Suppressor macrophage treated with lipopolysaccharide for 4 hours (primary cell): ENCODE measurements at regions not wholly inside any gene's neighbourhood (a gene's known extent, or its start where the extent isn't known, plus 50 kb on each side); places are given as distances from the start of the nearest gene placed in this dataset.

ENCODE experiments used
- DNase-seq: peaks from one replicate; pipeline ENCODE4 v3.0.0-alpha.2; 2020

DNA sequence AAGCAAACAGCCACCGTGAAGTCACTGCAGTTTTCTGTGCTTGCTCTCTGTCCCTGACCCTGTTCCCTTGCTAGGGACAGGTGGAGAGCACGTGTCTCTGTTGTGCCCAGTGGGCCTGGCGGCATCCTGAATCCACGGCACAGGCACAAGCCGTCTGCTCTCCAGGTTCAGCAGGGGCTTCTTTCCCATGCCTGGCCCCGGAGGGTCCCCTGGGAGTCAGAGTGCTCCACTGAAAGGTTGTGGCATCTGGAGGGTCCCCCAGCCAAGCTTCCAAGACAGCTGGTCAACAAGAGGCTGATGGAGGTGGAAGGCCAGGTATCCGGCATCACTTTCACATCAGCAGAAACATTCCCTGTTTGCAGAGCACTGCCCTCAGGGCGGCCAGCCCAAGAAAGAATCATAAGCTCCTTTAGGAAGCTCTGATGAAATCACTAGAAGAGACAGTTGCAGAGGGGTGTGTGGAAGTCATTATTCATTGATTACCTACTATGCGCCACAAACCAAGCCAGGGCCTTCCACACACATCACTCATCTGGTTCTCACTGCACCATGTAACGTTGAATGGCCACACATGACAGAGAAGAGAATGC lies 346.4 kb upstream of the B3GAT1 start:
- DNase-seq, result no peak

DNA sequence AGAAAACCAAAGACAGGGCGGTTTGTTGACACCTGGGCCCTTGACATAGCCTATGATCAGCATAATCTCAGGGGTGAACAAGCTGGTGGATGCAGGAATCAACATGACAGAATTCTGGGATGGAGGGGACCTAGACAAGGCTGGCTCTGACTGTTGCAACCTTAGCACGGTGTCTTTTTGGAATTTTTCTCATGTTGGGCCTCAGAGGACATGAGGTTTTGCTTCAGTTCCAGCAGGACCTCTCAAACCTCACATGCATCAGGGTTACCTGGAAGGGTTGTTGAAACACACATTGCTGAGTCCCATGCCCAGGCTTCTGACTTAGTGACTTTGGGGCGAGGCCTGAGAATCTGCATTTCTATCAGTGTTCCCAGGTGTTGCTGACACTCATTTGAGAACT lies 345.6 kb upstream of the B3GAT1 start:
- DNase-seq, result no peak

DNA sequence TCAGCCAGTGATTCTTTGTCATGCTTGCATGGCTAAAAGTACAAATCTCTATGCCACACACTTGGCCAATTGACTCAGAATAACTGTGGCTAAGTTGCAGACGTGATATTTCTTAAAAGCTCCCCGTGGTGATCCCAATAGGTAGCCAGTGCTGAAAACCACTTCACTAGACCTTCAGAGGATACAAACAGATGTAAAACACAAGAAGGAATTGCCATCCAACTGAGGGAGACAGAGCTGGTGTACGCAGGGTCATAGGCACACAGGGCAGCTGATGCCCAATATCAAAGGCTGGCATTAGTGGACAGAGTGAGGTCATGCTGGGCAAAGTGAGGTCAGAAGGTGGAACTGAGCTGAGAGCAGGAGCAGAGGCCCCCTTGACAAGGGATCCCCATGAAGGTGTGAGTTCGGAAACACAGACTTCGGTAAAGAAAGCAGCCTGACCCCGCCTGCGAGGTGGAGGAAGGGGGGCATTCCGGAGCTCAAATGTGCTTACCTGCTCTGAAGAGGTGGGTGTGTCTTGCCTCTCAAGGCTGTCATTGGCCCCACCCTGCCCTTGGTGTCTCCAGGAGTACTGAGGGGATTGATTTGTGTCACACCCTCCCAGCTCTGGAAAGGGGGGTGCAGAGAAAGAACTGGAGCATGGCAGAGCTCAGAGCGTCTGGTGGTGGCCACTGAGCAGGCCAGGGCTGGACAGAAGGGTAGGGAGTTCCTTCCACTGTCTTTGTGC lies 344.9 kb upstream of the B3GAT1 start:
- no peak for DNase-seq

DNA sequence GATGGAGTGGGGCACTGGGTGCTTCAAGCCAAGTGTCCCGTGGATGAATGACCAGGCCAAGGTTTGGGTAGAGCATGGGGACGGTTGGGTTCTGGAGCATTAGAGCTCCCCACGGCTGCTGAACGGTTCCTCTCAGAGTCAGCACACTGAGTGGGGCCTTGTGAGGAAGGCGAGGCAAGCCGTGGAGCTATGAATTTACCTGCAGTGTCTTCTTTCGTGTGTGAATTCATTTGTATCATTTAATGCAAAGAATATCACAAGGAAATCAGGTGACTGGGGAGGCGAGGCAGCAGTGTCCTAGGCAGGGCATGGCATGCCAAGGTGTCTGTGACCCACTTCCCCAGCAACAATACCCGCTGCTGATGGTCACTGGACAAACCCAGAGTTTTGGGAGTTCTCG lies 343.5 kb upstream of the B3GAT1 start:
- DNase-seq, result no peak

DNA sequence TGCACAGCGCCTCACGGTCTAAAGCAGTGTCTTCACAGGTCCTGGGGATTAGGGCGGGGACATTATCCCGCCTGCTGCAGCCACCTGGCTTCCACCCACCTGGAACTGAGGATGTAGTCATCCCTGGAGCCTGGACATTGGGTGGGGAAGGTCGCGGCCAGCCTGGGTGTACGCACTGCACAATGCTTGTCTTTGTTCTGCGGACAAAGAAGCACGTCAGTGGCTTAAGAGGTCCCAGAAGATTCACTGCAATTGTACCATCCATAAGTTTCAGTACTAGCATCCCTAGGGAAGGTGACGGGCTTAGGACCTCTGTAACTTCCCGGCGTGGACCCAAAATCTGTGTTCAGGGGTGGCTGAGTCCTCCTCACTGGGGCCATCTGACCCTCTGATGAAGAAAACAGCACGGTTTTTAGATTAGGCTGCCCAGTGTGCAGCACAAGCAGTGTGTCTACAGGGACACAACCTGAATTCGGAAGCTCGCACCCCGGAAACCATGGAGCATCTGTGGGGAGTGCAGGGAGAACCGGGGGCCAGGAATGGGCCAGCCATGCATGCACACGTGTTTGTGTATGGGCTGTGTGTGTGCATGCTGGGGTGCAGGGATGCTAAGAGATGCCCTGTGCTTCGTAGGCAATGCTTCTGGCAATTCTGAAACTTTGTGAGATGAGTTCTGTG lies 342.6 kb upstream of the B3GAT1 start:
- no peak for DNase-seq

DNA sequence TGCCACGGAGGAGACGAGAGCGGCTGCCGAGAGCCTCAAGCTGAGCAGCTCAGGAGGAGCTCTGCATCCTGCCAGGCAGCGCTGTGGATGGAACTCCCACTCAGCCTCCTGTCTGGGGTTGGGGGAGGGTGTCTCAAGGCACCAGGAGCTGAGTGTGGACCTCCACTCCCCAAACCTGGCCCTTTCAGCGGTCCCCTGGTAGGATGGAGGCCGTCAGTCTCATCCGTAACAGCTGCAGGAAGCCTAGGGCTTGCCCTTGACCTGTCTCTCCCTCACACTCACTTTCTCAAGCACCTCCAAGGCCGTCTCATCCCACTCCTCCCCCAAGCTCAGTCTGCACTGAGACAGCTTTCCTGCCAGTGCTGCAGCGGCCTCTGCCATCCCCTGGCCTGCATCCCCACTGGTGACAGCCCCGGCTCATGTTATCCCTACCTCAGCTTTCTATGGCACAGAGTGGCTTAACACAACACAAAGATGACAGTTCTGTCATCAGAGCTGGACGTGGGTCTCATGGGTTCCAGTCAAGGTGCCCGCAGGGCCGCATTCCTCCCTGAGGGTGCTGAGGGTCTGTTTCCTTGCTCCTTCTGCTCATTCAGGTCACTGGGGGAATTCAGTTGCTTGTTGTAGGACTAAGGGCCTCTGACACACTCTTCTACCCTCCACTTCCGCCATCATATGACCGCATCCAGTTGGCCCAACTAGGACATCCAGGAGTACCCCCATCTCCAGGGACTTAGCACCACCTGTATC lies 341.9 kb upstream of the B3GAT1 start:
- DNase-seq, result no peak

DNA sequence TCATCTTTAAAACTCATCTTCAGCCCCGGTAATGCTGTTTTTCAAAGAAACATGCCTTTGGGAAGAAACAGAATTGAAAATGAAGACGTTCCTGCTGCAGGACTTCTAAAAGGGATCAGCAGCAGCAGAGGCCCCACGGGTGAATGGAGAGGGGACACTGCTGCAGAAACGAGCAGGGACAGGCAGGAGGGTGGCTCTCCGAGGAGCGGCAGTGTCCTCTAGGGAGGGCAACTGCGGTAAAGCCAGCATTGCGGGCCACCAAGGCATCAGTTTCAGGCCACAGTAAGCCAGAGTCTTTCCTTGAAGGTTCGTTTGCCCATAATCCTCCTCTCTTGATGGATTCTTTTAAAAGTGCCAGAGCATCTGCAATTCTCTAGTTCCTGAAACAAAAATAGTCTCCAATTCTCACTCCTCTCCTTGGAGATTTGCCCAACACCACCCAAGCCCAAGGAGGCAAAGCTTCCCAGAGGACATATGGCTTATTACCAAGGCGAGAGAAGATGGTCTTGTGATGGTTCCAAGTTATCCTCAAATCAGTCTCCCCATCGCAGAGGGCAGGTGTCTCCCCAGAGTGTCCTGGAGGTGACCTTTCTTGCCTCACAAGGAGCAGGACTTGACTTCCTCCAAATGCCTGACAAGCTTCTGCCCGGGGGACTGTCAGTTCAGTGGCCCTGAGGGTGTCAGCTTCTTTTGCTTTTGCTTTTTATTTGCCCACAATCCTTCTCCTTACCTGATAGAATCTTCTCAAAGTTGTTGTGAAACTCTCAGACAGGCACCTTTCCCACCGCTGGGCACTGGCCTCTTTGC lies 341.1 kb upstream of the B3GAT1 start:
- no peak for DNase-seq

DNA sequence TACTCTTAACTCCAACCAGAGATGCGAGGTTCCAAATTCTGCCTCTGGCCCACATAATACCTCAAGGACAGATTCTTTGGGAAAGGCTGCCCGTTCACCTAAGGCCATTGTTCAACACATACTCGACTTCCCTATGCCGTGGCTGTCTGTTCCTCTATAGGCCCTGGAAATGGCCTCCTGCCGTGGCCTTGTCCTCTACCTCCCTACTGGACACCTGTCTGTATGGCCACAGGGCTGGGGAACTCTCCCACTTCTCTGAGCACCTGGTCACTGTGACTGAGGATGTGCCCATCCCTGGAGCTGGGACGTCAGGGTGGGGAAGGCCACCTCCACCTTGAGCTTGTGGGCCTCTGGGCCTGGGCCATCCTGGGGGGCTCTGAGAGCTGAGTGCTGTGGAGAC lies 340.5 kb upstream of the B3GAT1 start:
- no peak for DNase-seq

DNA sequence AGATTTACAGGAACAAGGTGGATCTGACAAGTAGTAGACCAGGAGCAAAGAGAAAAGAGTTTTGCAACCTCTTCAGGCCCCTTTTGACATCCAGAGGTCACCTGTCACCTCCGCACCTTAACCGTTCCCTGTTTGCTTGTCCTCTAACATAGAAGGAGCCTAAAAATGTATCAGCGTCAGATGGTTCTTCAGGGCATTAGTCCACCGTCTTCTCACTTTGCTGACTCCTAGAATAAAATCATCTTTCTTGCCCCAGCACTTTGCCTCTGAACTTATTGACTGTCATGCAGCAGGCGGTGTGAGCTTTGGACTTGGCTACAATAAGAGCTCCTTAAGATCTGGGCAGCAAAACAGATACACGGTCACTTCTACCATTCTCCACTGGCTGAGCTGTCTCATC lies 339.7 kb upstream of the B3GAT1 start:
- DNase-seq, result no peak

DNA sequence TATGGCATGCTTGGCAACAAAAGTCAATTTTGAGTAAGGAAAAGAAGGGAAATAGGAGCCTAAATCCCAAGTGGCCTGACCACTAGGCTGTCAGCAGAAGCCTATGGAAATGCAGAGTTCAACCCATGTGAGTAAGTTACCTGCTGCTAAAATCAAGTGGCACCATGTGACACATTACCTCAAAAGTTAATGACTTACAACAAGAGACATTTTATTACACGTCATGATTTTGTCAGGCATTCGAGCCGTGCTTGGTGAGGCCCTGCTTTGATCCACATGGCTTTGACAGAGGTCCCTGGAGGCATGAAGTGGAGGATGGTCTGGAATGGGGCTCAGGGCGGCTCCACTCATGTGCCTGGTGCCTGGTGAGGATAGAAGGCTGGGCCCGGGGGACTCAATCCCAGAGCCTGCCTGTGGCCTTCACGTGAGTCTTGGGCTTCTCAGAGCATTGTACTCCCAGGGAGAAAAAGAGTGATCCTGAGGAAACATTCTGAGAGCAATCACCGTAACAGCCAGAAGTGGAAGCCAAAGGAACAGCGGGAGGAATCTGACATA lies 339.1 kb upstream of the B3GAT1 start:
- DNase-seq, result no peak

DNA sequence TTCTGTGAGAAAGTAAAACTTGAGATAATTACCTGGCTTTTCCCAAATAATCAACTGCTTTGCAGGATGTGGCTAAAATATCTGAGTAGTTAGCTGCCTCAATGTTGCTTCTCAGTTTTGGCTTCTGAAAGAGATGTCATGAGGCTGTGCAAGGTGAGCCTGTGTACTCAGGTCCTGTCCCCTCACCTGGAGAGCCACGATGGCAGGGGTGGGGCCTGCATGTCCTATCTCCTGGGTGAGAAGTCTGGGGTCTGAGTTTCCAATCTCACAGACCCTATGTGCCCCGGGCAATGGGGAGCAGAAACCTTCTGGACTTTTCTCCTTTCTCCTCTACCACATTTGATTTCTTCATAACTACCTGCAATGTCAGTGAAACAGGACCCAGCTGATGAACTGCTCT lies 338.6 kb upstream of the B3GAT1 start:
- DNase-seq, result no peak

DNA sequence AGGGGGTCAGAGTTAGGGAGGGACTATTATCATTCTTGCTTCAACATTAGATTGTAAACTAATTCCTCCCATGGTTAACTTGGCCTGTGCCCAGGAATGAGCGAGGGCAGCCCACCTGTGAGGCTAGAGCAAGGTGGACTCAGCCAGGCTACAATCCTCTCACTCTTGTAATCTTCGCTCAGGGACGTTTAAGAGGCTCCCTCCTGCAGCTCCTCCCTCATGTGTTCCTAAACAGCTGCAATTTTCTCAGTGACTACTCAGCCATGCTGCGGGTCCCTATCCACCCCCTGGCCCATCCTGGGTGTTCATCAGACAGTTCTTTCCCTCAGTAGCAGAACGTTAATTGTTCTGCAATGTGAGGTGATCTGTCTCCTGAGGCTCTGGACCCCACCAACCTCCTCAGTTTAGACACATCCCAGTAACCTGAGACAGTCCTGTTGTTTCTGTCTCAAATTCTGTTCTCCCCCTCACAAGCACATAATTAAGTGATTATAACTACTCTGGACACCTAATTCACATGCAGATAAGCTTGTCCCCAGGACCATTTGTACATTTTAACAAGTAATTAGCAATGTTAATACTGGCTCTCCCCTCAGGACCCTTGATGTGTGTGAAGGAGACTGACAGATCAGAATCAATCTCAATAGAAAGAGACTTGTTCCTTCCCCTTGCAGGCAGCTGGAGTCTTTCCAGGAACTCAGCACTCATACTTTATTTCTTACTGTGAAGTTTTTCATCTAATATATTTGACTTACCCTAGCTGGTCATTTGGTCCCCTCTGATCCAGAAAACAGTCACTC lies 337.2 kb upstream of the B3GAT1 start:
- no peak for DNase-seq

DNA sequence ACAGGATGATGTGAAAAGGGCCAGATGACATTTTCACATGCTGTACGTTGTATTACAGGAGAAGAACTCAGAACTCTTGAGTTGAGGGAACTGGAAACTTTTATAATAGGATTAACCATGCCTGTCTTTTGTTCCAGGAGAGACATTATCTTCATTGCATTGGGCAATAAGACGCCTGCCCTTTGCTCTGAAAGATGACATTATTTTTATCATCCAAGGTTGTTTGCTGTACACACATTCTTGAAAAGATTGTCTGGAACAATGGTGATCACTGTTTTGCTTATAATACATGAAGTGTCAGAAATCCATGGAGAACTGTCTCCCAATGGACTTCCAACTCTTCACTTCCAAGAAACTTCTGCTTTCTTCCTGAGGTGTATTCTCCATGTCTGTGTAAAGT lies 334.6 kb upstream of the B3GAT1 start:
- no peak for DNase-seq

DNA sequence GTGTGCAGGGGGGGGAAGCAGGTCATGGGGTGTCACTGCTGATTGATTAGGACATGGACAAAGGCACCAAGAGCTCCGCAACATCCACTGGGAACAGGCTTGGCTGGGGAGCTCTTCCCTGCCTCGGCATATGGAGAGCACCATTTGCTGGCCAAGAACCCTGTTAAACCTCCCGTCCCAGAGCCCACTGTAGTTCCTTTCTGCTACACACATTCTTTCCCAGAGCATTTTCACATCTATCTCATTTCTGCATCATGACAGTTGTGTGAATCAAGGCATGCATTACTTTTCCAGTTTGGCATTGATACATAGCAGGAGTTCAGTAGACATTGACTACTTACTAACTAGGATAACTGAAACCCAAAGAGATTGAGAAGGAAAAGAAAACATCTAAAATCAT lies 333.4 kb upstream of the B3GAT1 start:
- no peak for DNase-seq

DNA sequence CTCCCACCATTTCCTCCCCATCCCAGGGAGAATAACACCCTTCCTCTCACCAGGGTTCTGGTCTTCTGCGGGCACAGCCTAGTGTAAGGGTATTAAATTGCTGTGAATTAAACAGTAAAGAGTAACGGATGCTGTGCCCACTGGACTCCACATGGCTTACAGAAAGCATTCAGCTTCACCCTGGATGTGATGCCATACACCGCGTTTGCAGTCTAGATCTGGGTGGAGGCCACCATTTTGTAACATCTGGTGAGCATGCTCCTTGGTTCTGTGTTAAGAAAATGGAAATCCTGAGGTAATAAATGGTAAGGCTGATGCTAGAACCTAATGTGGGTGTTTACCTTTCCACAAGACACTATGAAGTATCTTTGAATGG lies 331.8 kb upstream of the B3GAT1 start:
- no peak for DNase-seq

DNA sequence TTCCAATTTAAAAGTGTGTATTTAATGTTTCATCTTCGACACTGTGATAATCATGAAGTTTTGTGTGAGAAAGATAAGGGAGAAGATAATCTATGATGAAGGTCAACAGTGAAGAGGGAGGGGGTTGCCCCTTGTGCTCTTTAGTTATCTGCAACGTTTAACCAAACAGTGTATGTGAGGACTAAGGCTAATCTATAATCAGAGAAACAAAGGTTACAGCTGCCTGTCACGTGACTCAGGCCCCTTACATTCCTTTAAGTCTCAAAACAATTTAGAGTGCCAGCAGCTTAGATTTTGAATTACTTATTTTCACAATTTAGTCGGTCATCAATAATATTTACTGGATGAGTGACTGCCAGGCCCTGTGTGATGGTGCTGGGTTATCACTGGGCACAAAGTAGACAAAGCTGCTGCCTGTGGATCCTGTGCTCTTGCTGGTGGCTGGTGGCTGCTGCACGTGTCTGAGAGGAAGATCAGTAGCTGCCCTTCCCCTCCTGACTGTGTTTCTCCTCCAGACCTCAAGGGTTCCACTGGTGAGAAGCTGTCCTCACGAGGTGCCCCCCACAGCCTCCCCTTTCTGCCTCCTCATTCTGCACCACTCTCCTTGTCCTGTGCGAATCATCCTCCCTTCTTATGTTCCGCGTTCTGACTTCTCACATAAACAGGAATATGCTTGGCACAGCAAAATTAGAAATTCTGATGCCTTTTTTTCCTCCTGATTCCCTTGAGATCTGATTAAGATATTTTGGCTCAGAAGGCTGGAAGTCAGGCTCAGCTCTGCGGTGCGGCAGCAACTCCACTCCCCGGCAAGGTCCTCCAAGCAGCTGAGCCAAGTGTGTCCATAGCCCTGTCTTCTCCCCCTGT lies 331.1 kb upstream of the B3GAT1 start:
- DNase-seq, result no peak

DNA sequence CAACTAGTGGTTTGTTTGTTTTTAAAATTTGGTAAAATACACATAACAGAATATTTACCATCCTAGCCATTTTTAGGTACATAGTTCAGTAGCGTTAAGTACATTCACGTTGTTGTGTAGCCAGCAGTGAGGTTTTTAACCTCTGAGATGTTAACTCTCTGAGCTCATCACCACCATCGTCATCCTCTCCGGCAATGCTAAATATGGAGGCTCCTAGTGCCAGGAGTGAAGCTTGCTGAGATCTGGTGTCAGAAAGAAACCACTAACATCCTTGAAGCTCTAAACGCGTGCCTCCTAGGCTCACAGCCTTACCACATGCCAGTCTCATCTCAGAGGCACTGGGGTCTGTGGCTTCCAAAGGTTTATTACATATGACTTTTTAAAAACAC lies 330.2 kb upstream of the B3GAT1 start:
- no peak for DNase-seq

DNA sequence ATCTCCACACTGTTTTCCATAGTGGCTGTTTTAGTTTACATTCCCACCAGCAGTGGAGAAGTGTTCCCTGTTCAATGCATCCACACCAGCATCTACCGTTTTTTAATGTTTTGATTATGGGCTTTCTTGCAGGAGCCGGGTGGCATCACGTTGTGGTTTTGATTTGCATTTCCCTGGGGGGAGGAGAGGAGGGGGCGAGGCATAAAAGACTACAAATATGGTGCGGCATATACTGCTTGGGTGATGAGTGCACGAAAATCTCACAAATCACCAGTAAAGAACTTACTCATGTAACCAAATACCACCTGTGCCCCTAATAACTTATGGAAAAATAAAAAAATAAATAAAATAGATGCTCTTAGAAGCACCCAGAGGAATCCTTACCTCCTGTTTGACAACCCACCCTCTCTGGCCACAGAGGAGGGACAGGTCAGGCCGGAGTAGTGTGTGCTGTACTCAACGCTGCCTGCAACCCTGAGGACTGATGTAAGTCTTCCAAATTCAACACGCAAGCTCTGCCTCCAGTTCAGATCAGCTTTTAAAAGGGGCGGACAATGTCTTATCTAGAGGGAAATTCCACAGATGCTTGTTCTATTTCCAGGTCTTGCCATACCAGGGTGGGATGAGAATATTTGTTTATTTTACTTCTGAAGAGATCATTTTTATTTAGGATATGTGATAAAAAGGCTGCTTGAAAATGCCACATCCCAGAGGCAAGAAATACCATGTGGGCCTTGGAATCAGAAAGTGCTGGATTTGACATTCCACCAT lies 329.6 kb upstream of the B3GAT1 start:
- DNase-seq, result no peak

DNA sequence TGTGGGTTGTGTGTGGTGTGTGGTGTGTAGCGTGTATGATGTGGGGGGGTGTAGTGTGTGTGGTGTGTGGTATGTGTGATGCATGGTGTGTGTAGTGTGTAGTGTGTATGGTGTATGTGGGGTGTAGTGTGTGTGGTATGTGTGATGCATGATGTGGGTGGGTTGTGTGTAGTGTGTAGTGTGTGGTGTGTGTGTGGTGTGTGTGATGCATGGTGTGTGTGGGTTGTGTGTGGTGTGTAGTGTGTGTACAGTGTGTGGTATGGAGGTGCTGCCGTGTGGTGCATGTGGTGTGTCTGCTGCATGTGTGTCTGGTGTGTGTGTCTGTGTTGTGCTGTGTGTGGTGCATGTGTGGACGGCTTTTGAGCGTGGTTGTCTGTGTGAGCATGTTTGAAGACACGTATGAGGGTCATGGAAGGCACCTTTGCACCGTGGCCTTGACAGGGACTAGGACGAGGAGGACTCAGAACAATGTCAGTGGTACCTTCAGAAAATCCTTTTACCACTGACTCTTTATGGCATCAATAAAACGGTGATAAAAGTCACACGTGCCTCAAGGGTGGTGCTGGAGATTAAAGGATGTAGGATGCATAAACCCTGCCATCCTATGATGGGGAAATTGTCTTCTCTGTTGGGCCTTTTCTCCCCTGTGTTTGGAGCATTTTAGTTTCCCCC lies 328.7 kb upstream of the B3GAT1 start:
- no peak for DNase-seq
